NCI-H226 (cell line): ENCODE measurements at regions not wholly inside any gene's neighbourhood (a gene's known extent, or its start where the extent isn't known, plus 50 kb on each side); places are given as distances from the start of the nearest gene placed in this dataset.
"Not testable (repeated sequence)": the region's sequence is repeated elsewhere in the genome, so short reads cannot be mapped to it uniquely, and the experiment has no call there.

ENCODE experiments used
- DNase-seq: peaks from one replicate; pipeline ENCODE4 v3.0.0-alpha.2; 2015

DNA sequence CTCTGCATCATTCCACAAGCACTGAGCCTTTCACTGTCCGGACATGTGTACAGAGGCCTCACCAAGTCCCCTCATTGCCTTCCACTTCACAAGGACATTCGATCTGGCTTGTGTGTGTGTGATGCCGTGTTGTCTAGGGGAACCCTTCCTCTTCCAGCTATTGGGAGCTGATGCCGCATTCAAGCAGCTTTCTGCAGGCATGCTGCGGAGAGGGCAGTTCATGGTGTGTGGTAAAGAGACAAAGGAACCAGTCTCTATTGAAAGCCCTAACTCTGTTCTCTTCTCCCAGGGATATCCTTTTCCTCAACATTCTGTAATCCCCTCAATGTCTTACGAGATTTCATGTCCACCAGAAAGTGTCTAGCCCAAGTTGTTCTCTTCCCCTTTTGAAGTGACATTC is 141.6 kb downstream of the ALOX5 start:
- DNase-seq = no peak

- no peak for DNase-seq
These were observed 140.6 kb downstream of the ALOX5 start for GRCh38 chr10:45514291-45515270.

GRCh38 chr10:45513551-45513950 is 139.5 kb downstream of the ALOX5 start:
- DNase-seq = no peak

GRCh38 chr10:45511926-45512325 is 137.9 kb downstream of the ALOX5 start:
- not testable (repeated sequence) for DNase-seq

DNA sequence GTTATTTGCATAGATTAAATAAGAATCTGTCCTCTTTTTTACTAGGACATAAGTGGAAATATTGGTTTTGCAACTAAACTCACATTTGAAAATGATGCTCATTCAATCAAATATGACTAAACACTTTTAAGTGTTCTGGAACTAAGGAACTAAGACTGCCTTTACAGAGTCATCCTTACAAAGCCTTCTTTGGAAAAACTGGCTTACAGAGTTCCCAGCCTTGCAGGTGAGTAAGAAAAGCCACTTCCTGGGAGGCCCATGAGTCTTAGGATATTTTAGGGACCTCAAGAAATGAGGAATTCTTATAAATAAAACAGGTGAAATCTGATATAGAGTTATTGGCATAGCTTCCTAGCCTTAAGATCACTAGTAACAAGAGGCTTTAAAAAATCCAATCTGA is 135.5 kb downstream of the ALOX5 start:
- DNase-seq = no peak

GRCh38 chr10:45505311-45505710 is 131.3 kb downstream of the ALOX5 start:
- DNase-seq = no peak

DNA sequence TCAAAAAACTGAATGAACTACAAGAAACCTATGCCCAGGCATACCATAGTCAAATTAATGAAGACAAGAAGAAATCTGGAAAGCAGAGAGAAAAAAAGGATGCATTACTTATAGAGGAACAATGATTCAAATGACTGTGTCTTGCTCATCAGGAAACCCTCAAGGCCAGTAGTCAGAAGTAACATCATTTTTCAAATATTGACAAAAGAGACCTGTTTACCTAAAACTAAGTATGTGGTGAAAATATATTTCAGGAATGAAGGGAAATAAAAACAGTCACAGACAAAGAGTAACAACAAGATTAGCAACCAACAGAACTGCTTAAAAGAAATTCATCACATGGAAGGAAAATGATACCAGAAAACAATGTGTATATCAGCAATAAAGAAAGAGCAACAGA is 128.4 kb downstream of the ALOX5 start:
- DNase-seq = no peak

- no peak for DNase-seq
These were observed 127.8 kb downstream of the ALOX5 start for GRCh38 chr10:45501791-45502190.

DNA sequence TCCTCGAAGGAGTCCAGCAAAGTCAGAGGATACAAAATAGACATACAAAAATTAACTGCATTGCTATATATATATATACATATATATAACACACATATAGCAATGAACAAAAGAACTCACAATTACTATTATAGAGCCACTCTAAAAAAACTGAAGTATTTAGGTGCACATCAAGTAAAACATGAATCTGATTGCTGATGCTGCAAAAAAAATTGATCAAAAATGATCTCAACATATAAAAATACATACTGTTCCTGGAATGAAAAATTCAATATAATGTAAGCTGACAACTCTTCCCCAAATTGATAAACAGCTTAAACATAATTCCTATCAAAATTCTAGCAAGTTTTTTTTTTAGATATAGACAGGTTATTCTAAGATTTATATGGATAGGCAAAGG is 126.8 kb downstream of the ALOX5 start:
- DNase-seq = no peak

GRCh38 chr10:45500304-45500703 is 126.3 kb downstream of the ALOX5 start:
- no peak for DNase-seq

GRCh38 chr10:45495438-45496152 is 121.6 kb downstream of the ALOX5 start:
- DNase-seq = peak; percentile 29
